ENCODE measurements at regions not wholly inside any gene's neighbourhood (a gene's known extent, or its start where the extent isn't known, plus 50 kb on each side); places are given as distances from the start of the nearest gene placed in this dataset.

GRCh38 chr10:106132956-106133355 is 1031.5 kb downstream of the SORCS1 start:
- H3K9ac ChIP-seq (ENCODE audit: low read length) = no peak overlapping the region
- H3K4me1 ChIP-seq (ENCODE audit: insufficient read depth, low read length) = no peaks in the 10 kb centered on the region
- H3K27me3 ChIP-seq (ENCODE audit: control insufficient read depth in 1 of 2, insufficient read depth in 2 of 2, low read length in 2 of 2) = no peaks in the 10 kb centered on the region
- H3K36me3 ChIP-seq (ENCODE audit: insufficient read depth, low read length) = no peaks in the 10 kb centered on the region
- no peaks in the 10 kb centered on the region for H3K9me3 ChIP-seq (ENCODE audit: low read length)
- no peak overlapping the region for H3K27ac ChIP-seq (ENCODE audit: low read depth, low read length)
- no peak overlapping the region for H3K4me3 ChIP-seq (ENCODE audit: low read depth in 1 of 2, low read length in 2 of 2)

DNA sequence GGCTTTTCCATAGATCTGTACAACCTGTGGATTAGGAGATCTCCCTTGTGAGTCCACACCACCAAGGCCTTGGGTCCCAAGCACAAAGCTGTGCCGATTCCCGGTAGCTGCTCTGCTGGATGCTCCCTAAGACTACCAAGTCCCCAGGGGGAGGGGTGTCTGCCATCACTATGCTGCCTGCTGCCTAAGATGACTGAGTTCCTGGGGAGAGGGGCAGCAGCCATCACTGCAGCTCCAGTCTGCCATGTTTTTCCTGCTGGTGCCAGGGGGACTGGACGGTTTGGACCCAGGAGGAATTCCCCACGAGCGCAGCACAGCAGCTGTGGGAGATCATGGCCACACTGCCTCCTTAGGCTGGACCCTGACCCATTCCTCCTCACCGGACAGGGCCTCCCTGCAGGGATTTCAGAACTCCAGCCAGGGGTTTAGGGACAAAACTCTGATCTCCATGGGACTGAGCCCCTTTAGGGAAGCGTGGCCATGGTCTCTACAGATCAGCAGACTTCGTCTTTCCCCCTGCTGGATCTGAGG is 1049.8 kb downstream of the SORCS1 start:
- Histone ChIP-seq H3K4me3 (ENCODE audit: low read depth in 1 of 2, low read length in 2 of 2) (no peak overlapping the region), H3K27me3 (ENCODE audit: control insufficient read depth in 1 of 2, insufficient read depth in 2 of 2, low read length in 2 of 2) (no peaks in the 10 kb centered on the region), H3K36me3 (ENCODE audit: insufficient read depth, low read length) (no peaks in the 10 kb centered on the region), H3K4me1 (ENCODE audit: insufficient read depth, low read length) (no peaks in the 10 kb centered on the region), H3K27ac (ENCODE audit: low read depth, low read length) (no peak overlapping the region), H3K9me3 (ENCODE audit: low read length) (no peaks in the 10 kb centered on the region), H3K9ac (ENCODE audit: low read length) (no peak overlapping the region)

DNA sequence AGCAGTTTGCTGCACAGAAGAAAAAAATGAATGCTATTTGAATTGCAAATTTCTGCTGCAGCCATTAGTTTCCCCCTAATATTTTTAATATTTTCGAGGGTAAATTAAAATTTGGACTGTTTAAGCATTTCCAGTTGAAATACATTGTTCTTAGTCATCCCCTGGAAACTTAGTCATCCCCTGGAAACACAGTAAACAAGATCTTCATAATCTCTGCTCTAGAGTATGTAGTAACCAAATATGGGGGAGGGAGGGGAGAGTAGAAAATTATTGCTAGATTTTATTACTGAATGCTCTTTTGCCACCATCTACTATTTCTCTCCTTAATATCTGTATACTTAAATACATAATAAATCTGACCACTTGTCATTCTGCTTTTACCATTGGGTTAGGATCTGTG is 1053.3 kb downstream of the SORCS1 start:
- no peak overlapping the region for H3K27ac ChIP-seq (ENCODE audit: low read depth, low read length)
- no peaks in the 10 kb centered on the region for H3K36me3 ChIP-seq (ENCODE audit: insufficient read depth, low read length)
- no peak overlapping the region for H3K4me3 ChIP-seq (ENCODE audit: low read depth in 1 of 2, low read length in 2 of 2)
- H3K9ac ChIP-seq (ENCODE audit: low read length) = no peak overlapping the region
- H3K4me1 ChIP-seq (ENCODE audit: insufficient read depth, low read length) = no peaks in the 10 kb centered on the region
- H3K9me3 ChIP-seq (ENCODE audit: low read length) = no peaks in the 10 kb centered on the region
- H3K27me3 ChIP-seq (ENCODE audit: control insufficient read depth in 1 of 2, insufficient read depth in 2 of 2, low read length in 2 of 2) = no peaks in the 10 kb centered on the region

DNA sequence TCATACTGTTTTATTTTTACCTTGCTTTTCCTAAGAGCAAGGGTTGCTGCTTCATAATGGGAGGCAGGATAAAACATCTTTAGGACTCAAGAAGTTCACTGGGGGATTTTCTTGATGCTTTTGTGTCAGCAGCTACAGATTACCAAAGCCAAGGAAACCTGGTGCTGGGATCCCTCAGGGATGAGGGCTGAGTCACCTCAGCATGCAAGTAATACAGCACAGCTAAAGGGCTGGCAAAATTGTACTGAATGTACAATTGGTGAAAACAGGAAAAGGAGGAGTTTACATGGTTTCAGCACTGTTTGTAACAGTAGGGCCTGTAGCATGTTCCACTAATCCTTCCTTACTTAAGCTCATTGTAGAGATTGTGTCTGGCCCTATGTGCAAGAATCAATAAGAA is 1056.8 kb downstream of the SORCS1 start:
- Histone ChIP-seq H3K36me3 (ENCODE audit: insufficient read depth, low read length) (no peaks in the 10 kb centered on the region), H3K9ac (ENCODE audit: low read length) (no peak overlapping the region), H3K4me3 (ENCODE audit: low read depth in 1 of 2, low read length in 2 of 2) (no peak overlapping the region), H3K9me3 (ENCODE audit: low read length) (no peaks in the 10 kb centered on the region), H3K4me1 (ENCODE audit: insufficient read depth, low read length) (no peaks in the 10 kb centered on the region), H3K27me3 (ENCODE audit: control insufficient read depth in 1 of 2, insufficient read depth in 2 of 2, low read length in 2 of 2) (no peaks in the 10 kb centered on the region), H3K27ac (ENCODE audit: low read depth, low read length) (no peak overlapping the region)

DNA sequence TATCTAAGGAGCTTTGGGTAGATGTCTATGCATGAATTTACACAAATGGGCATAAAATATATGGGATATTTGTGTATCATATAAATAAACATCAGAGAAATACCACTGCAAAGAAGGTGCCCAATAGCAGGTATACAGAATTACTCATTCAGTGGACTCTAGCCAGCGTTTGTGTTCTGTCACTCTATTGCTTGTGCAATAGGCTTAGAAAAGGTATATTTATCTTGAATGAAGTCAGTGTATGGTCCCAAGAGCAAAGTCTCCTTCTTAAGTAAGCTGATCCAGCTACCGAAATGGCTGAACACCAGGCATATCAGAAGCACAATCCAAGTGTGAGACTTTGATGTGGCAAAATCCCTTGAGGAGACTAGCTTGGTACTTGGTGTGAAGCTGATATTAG is 1058.4 kb downstream of the SORCS1 start:
- no peak overlapping the region for H3K9ac ChIP-seq (ENCODE audit: low read length)
- H3K36me3 ChIP-seq (ENCODE audit: insufficient read depth, low read length) = no peaks in the 10 kb centered on the region
- no peaks in the 10 kb centered on the region for H3K27me3 ChIP-seq (ENCODE audit: control insufficient read depth in 1 of 2, insufficient read depth in 2 of 2, low read length in 2 of 2)
- H3K4me3 ChIP-seq (ENCODE audit: low read depth in 1 of 2, low read length in 2 of 2) = no peak overlapping the region
- no peaks in the 10 kb centered on the region for H3K9me3 ChIP-seq (ENCODE audit: low read length)
- H3K4me1 ChIP-seq (ENCODE audit: insufficient read depth, low read length) = no peaks in the 10 kb centered on the region
- H3K27ac ChIP-seq (ENCODE audit: low read depth, low read length) = no peak overlapping the region

GRCh38 chr10:106089855-106090254 is 1074.7 kb downstream of the SORCS1 start:
- Histone ChIP-seq H3K4me1 (ENCODE audit: insufficient read depth, low read length) (no peaks in the 10 kb centered on the region), H3K27me3 (ENCODE audit: control insufficient read depth in 1 of 2, insufficient read depth in 2 of 2, low read length in 2 of 2) (no peaks in the 10 kb centered on the region), H3K4me3 (ENCODE audit: low read depth in 1 of 2, low read length in 2 of 2) (no peak overlapping the region), H3K27ac (ENCODE audit: low read depth, low read length) (no peak overlapping the region), H3K36me3 (ENCODE audit: insufficient read depth, low read length) (no peaks in the 10 kb centered on the region), H3K9me3 (ENCODE audit: low read length) (no peaks in the 10 kb centered on the region), H3K9ac (ENCODE audit: low read length) (no peak overlapping the region)

DNA sequence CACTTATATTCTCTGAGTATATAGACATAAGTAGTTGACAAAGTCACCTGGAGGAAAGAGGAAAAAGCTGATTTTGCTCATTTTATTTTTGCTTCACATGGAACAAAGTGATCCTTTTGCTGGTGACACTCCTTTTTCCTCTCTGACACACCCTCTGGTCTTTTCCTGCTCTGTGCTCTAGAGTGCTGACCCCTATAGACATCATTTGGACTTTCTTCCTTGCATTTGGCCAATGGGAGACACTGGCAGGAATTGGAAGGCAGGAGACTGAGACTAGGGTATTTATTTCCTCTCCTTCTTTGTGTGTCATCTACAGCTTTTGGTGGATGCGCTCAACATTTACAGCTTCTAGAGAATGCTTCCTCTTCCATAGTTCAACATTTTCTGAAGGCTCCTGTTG is 1078.1 kb downstream of the SORCS1 start:
- no peaks in the 10 kb centered on the region for H3K9me3 ChIP-seq (ENCODE audit: low read length)
- H3K9ac ChIP-seq (ENCODE audit: low read length) = no peak overlapping the region
- H3K27me3 ChIP-seq (ENCODE audit: control insufficient read depth in 1 of 2, insufficient read depth in 2 of 2, low read length in 2 of 2) = no peaks in the 10 kb centered on the region
- H3K27ac ChIP-seq (ENCODE audit: low read depth, low read length) = no peak overlapping the region
- H3K36me3 ChIP-seq (ENCODE audit: insufficient read depth, low read length) = no peaks in the 10 kb centered on the region
- no peak overlapping the region for H3K4me3 ChIP-seq (ENCODE audit: low read depth in 1 of 2, low read length in 2 of 2)
- no peaks in the 10 kb centered on the region for H3K4me1 ChIP-seq (ENCODE audit: insufficient read depth, low read length)

- H3K4me1 ChIP-seq (ENCODE audit: insufficient read depth, low read length) = no peaks in the 10 kb centered on the region
- H3K4me3 ChIP-seq (ENCODE audit: low read depth in 1 of 2, low read length in 2 of 2) = no peak overlapping the region
- H3K36me3 ChIP-seq (ENCODE audit: insufficient read depth, low read length) = no peaks in the 10 kb centered on the region
- no peaks in the 10 kb centered on the region for H3K9me3 ChIP-seq (ENCODE audit: low read length)
- H3K9ac ChIP-seq (ENCODE audit: low read length) = no peak overlapping the region
- H3K27me3 ChIP-seq (ENCODE audit: control insufficient read depth in 1 of 2, insufficient read depth in 2 of 2, low read length in 2 of 2) = no peaks in the 10 kb centered on the region
- H3K27ac ChIP-seq (ENCODE audit: low read depth, low read length) = no peak overlapping the region
These were observed 1080.9 kb downstream of the SORCS1 start for GRCh38 chr10:106083572-106083971.

- Histone ChIP-seq H3K27me3 (ENCODE audit: control insufficient read depth in 1 of 2, insufficient read depth in 2 of 2, low read length in 2 of 2) (no peaks in the 10 kb centered on the region), H3K27ac (ENCODE audit: low read depth, low read length) (no peak overlapping the region), H3K4me3 (ENCODE audit: low read depth in 1 of 2, low read length in 2 of 2) (no peak overlapping the region), H3K36me3 (ENCODE audit: insufficient read depth, low read length) (no peaks in the 10 kb centered on the region), H3K4me1 (ENCODE audit: insufficient read depth, low read length) (no peaks in the 10 kb centered on the region), H3K9me3 (ENCODE audit: low read length) (no peaks in the 10 kb centered on the region), H3K9ac (ENCODE audit: low read length) (no peak overlapping the region)
These were observed 1081.6 kb downstream of the SORCS1 start for GRCh38 chr10:106082865-106083264.

DNA sequence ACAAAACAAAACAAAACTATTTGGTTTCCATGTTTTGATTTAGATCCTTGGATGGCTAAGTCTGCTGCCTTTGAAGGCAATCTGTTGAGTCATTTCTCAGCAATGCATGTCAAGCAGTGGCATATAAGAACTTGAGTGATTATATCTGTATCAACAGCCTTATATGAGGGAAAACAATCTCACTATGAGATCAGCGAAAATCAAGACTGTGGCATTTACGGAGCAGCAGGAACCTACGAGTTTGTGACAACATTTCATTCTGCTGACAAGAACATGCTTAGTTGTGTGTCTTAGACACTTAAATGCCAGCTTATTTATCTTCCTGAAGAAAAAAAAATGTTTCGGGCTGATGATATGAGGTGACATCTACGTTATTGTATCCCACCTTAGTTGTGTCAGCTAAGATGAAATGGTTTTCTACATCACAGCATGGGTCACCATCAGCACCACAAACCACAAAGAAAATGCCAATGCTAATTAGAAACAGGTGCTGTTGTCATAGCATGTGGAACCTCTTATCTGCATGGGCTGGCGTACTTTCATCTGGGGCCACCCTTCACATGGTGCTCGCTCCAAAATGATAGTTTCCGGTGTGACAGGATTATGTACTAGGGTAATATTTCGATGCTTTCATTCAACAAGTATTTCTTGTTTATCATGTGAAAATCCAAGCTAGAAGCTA is 1085.5 kb downstream of the SORCS1 start:
- H3K36me3 ChIP-seq (ENCODE audit: insufficient read depth, low read length) = no peaks in the 10 kb centered on the region
- no peak overlapping the region for H3K4me3 ChIP-seq (ENCODE audit: low read depth in 1 of 2, low read length in 2 of 2)
- no peak overlapping the region for H3K9ac ChIP-seq (ENCODE audit: low read length)
- no peak overlapping the region for H3K27ac ChIP-seq (ENCODE audit: low read depth, low read length)
- no peaks in the 10 kb centered on the region for H3K4me1 ChIP-seq (ENCODE audit: insufficient read depth, low read length)
- no peaks in the 10 kb centered on the region for H3K27me3 ChIP-seq (ENCODE audit: control insufficient read depth in 1 of 2, insufficient read depth in 2 of 2, low read length in 2 of 2)
- no peaks in the 10 kb centered on the region for H3K9me3 ChIP-seq (ENCODE audit: low read length)

DNA sequence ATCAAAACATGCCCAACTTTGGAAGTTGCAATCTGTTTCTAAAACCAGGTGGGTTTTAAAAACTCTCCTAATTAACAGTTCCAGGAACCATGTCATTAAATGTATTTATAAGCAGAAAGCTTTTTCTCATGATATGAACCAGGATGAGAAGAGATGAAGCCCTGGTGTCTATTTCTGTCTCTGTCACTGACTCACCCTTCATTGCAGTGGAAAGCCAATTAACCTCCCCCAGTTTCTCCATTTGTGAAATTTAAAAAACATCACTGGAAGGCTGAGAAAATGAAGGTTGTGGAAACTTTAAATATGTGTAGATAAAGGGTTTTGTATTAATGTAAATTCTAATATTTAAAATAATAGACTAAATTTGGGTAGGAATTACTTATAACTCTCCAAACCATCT is 1088.0 kb downstream of the SORCS1 start:
- Histone ChIP-seq H3K27me3 (ENCODE audit: control insufficient read depth in 1 of 2, insufficient read depth in 2 of 2, low read length in 2 of 2) (no peaks in the 10 kb centered on the region), H3K36me3 (ENCODE audit: insufficient read depth, low read length) (no peaks in the 10 kb centered on the region), H3K9ac (ENCODE audit: low read length) (no peak overlapping the region), H3K4me1 (ENCODE audit: insufficient read depth, low read length) (no peaks in the 10 kb centered on the region), H3K9me3 (ENCODE audit: low read length) (no peaks in the 10 kb centered on the region), H3K4me3 (ENCODE audit: low read depth in 1 of 2, low read length in 2 of 2) (no peak overlapping the region), H3K27ac (ENCODE audit: low read depth, low read length) (no peak overlapping the region)

DNA sequence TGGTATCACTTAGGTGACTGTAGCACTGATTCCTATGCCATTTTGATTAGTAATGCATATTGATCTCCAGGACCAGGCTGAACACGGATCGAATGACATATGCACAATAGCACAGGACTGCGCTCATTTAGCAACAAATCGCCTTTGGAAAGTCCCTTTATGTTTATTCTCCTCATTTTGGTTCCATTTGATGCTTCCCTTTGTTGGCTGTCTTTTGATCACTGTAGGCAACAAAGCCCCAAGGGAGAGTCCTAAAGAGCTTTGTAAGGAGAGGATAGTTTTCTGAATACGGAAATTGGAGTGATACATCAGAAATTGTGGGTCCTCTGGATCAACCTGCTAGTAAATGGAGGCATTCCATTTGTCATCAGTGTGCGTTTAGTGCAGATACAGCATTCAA is 1111.4 kb downstream of the SORCS1 start:
- Histone ChIP-seq H3K36me3 (ENCODE audit: insufficient read depth, low read length) (no peaks in the 10 kb centered on the region), H3K4me1 (ENCODE audit: insufficient read depth, low read length) (no peaks in the 10 kb centered on the region), H3K27ac (ENCODE audit: low read depth, low read length) (no peak overlapping the region), H3K9ac (ENCODE audit: low read length) (no peak overlapping the region), H3K9me3 (ENCODE audit: low read length) (no peaks in the 10 kb centered on the region), H3K4me3 (ENCODE audit: low read depth in 1 of 2, low read length in 2 of 2) (no peak overlapping the region), H3K27me3 (ENCODE audit: control insufficient read depth in 1 of 2, insufficient read depth in 2 of 2, low read length in 2 of 2) (no peaks in the 10 kb centered on the region)
